Trophoblast cell (in vitro differentiated cells and primary cell): ENCODE measurements at regions not wholly inside any gene's neighbourhood (a gene's known extent, or its start where the extent isn't known, plus 50 kb on each side); places are given as distances from the start of the nearest gene placed in this dataset.

Source experiments
- DNase-seq, 2 donors: peaks; one replicate each; pipeline ENCODE4 v3.0.0-alpha.2; 2016
- H2AFZ ChIP-seq: 2 replicates; pipeline ENCODE4 v1.6.1; 2013; ENCODE audit warnings: low read length, moderate library complexity, mild to moderate bottlenecking; ENCODE audit not compliant: insufficient read depth, poor library complexity
- H2AK5ac ChIP-seq: 2 replicates; pipeline ENCODE4 v1.6.1; 2013; ENCODE audit warnings: mild to moderate bottlenecking, low read length
- H2BK120ac ChIP-seq: 2 replicates; pipeline ENCODE4 v1.6.1; 2013; ENCODE audit warnings: low read length, mild to moderate bottlenecking, moderate library complexity; ENCODE audit not compliant: insufficient read depth, poor library complexity
- H2BK12ac ChIP-seq: 2 replicates; pipeline ENCODE4 v1.6.1; 2013; ENCODE audit warnings: mild to moderate bottlenecking, low read length, moderate library complexity
- H2BK5ac ChIP-seq: 2 replicates; pipeline ENCODE4 v1.6.1; 2013; ENCODE audit warnings: low read length, low read depth, moderate library complexity, mild to moderate bottlenecking; ENCODE audit not compliant: poor library complexity
- H3K14ac ChIP-seq: 2 replicates; pipeline ENCODE4 v1.6.1; 2013; ENCODE audit warnings: mild to moderate bottlenecking, low read length
- H3K18ac ChIP-seq: 2 replicates; pipeline ENCODE4 v1.6.1; 2013; ENCODE audit warnings: mild to moderate bottlenecking, low read length
- H3K23ac ChIP-seq: 2 replicates; pipeline ENCODE4 v1.6.1; 2013; ENCODE audit warnings: low read length
- H3K27ac ChIP-seq: 2 replicates; pipeline ENCODE4 v1.5.1; 2013; ENCODE audit warnings: low read depth, mild to moderate bottlenecking, inconsistent platforms, low read length, moderate library complexity
- H3K27me3 ChIP-seq: 2 replicates; pipeline ENCODE4 v1.6.1; 2013; ENCODE audit warnings: inconsistent platforms, mild to moderate bottlenecking, low read length, moderate library complexity; ENCODE audit not compliant: insufficient read depth
- H3K36me3 ChIP-seq, 2 experiments: 1 replicate in 1 of 2; 2 replicates in 1 of 2; pipeline ENCODE4 v1.6.1; 2013; ENCODE audit warnings: low read length in 2 of 2, mild to moderate bottlenecking in 2 of 2, moderate library complexity in 1 of 2; ENCODE audit not compliant: insufficient read depth in 2 of 2, control insufficient read depth in 1 of 2
- H3K4ac ChIP-seq: 2 replicates; pipeline ENCODE4 v1.6.1; 2013; ENCODE audit warnings: low read depth, mild to moderate bottlenecking, low read length, moderate library complexity
- H3K4me1 ChIP-seq, 2 experiments: 1 replicate in 1 of 2; 2 replicates in 1 of 2; pipeline ENCODE4 v1.6.1; 2013; ENCODE audit warnings: low read length in 2 of 2, mild to moderate bottlenecking in 2 of 2, moderate library complexity in 1 of 2; ENCODE audit not compliant: insufficient read depth in 2 of 2, control insufficient read depth in 1 of 2
- H3K4me2 ChIP-seq: 2 replicates; pipeline ENCODE4 v1.6.1; 2013; ENCODE audit warnings: inconsistent platforms, mild to moderate bottlenecking, low read length, moderate library complexity
- H3K4me3 ChIP-seq: 2 replicates; pipeline ENCODE4 v1.5.1; 2013; ENCODE audit warnings: mild to moderate bottlenecking, low read depth, low read length, inconsistent platforms
- H3K79me1 ChIP-seq: one replicate; pipeline ENCODE4 v1.6.1; 2013; ENCODE audit warnings: low read length
- H3K79me2 ChIP-seq: 2 replicates; pipeline ENCODE4 v1.6.1; 2013; ENCODE audit warnings: low read length, mild to moderate bottlenecking; ENCODE audit not compliant: control insufficient read depth, insufficient read depth, poor library complexity
- H3K9ac ChIP-seq: 2 replicates; pipeline ENCODE4 v1.6.1; 2013; ENCODE audit warnings: mild to moderate bottlenecking, low read length
- H3K9me3 ChIP-seq: 2 replicates; pipeline ENCODE4 v1.6.1; 2013; ENCODE audit warnings: low read depth, mild to moderate bottlenecking, control low read depth, inconsistent platforms, low read length; ENCODE audit not compliant: insufficient read depth
- H4K12ac ChIP-seq: 2 replicates; pipeline ENCODE4 v1.6.1; 2013; ENCODE audit warnings: low read depth, mild to moderate bottlenecking, low read length, moderate library complexity
- H4K8ac ChIP-seq: 2 replicates; pipeline ENCODE4 v1.6.1; 2013; ENCODE audit warnings: low read depth, mild to moderate bottlenecking, low read length, moderate library complexity
- H4K91ac ChIP-seq: one replicate; pipeline ENCODE4 v1.6.1; 2013; ENCODE audit warnings: low read depth, mild to moderate bottlenecking, low read length, moderate library complexity
- WGBS: extraction: QIAGEN DNeasy Blood & Tissue Kit; methylation state at CpG from one replicate; pipeline ENCODE4 v1.1.7; 2013; ENCODE audit warnings: missing lambda C conversion rate; ENCODE audit not compliant: insufficient read length, insufficient coverage; ENCODE audit errors: extremely low coverage; 5-methylcytosine and 5-hydroxymethylcytosine counted together

- no peaks in the 10 kb centered on the region for H3K79me2 ChIP-seq
- no peak overlapping the region for H4K12ac ChIP-seq
- H3K4me1 ChIP-seq: no peaks in the 10 kb centered on the region
- no peaks in the 10 kb centered on the region for H3K27me3 ChIP-seq
- H2BK120ac ChIP-seq: no peak overlapping the region
- H3K18ac ChIP-seq: no peak overlapping the region
- H4K91ac ChIP-seq: no peak overlapping the region
- H3K27ac ChIP-seq: no peak overlapping the region
- H3K36me3 ChIP-seq: no peaks in the 10 kb centered on the region
- no peak overlapping the region for H2AK5ac ChIP-seq
- H2BK12ac ChIP-seq: no peak overlapping the region
- no peaks in the 10 kb centered on the region for H3K79me1 ChIP-seq
- H2AFZ ChIP-seq: no peak overlapping the region
- no peak overlapping the region for H3K4me3 ChIP-seq
- no CpG with 5 or more reads among the region's 7 CpGs for WGBS
- no peak overlapping the region for H2BK5ac ChIP-seq
- no peak for DNase-seq
- H3K4ac ChIP-seq: no peak overlapping the region
- no peak overlapping the region for H3K9ac ChIP-seq
- H3K9me3 ChIP-seq: no peaks in the 10 kb centered on the region
- no peak overlapping the region for H4K8ac ChIP-seq
- no peak overlapping the region for H3K4me2 ChIP-seq
- no peak overlapping the region for H3K14ac ChIP-seq
- H3K23ac ChIP-seq: no peak overlapping the region
These were observed 310.3 kb downstream of the SS18 start for GRCh38 chr18:25780105-25780504.

DNA sequence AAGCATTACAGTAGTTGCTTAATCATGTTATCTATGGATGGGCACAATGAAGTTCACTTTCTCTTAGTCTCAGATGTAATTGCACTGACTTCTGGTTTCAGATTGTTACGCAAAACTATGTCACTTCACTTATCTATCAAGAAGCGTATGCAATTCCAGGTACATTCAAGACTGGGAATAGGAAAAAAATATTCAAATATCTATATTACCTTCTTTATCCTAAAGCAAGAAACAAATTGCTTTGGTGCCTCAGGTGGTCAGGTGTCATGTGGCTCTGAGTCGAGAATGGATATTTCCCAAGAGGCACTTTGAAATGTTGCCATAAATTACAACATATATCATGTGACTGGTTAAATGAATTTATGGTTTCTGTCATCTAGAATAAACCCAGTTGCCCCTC, 318.6 kb downstream of the SS18 start:
- no peaks in the 10 kb centered on the region for H3K79me2 ChIP-seq
- no peaks in the 10 kb centered on the region for H3K9me3 ChIP-seq
- H3K36me3 ChIP-seq: no peaks in the 10 kb centered on the region
- H3K4me1 ChIP-seq: no peaks in the 10 kb centered on the region
- H3K27ac ChIP-seq: no peak overlapping the region
- no peak overlapping the region for H2BK120ac ChIP-seq
- no peak overlapping the region for H2AK5ac ChIP-seq
- no peak overlapping the region for H4K91ac ChIP-seq
- no peak overlapping the region for H3K4me3 ChIP-seq
- no peak overlapping the region for H3K4ac ChIP-seq
- H3K79me1 ChIP-seq: no peaks in the 10 kb centered on the region
- no peak overlapping the region for H3K18ac ChIP-seq
- WGBS: no CpG with 5 or more reads among the region's 3 CpGs
- no peak overlapping the region for H4K12ac ChIP-seq
- H2BK12ac ChIP-seq: no peak overlapping the region
- no peak overlapping the region for H2AFZ ChIP-seq
- no peak overlapping the region for H3K14ac ChIP-seq
- no peak overlapping the region for H3K4me2 ChIP-seq
- H3K9ac ChIP-seq: no peak overlapping the region
- no peaks in the 10 kb centered on the region for H3K27me3 ChIP-seq
- no peak overlapping the region for H4K8ac ChIP-seq
- no peak overlapping the region for H2BK5ac ChIP-seq
- DNase-seq: no peak
- no peak overlapping the region for H3K23ac ChIP-seq

GRCh38 chr18:25764777-25765176, 325.6 kb downstream of the SS18 start:
- Histone ChIP-seq H3K36me3 (no peaks in the 10 kb centered on the region), H3K79me1 (no peaks in the 10 kb centered on the region), H3K9ac (no peak overlapping the region), H3K27ac (no peak overlapping the region), H3K4me2 (no peak overlapping the region), H2AFZ (no peak overlapping the region), H3K4ac (no peak overlapping the region), H3K18ac (no peak overlapping the region), H3K4me1 (no peaks in the 10 kb centered on the region), H2BK12ac (no peak overlapping the region), H3K14ac (no peak overlapping the region), H4K12ac (no peak overlapping the region), H2AK5ac (no peak overlapping the region), H2BK5ac (no peak overlapping the region), H3K23ac (no peak overlapping the region), H4K8ac (no peak overlapping the region), H3K27me3 (no peaks in the 10 kb centered on the region), H3K79me2 (no peaks in the 10 kb centered on the region), H3K9me3 (no peaks in the 10 kb centered on the region), H3K4me3 (no peak overlapping the region), H4K91ac (no peak overlapping the region), H2BK120ac (no peak overlapping the region)
- WGBS: no CpG with 5 or more reads among the region's 4 CpGs
- DNase-seq: no peak

- H3K23ac ChIP-seq: no peak overlapping the region
- no peak for DNase-seq
- H2AFZ ChIP-seq: no peak overlapping the region
- H2BK5ac ChIP-seq: no peak overlapping the region
- no CpG with 5 or more reads among the region's 1 CpG for WGBS
- no peak overlapping the region for H3K4me3 ChIP-seq
- no peak overlapping the region for H3K14ac ChIP-seq
- no peak overlapping the region for H3K9ac ChIP-seq
- no peak overlapping the region for H3K27ac ChIP-seq
- H2BK120ac ChIP-seq: no peak overlapping the region
- H3K79me1 ChIP-seq: no peaks in the 10 kb centered on the region
- no peak overlapping the region for H4K12ac ChIP-seq
- H4K91ac ChIP-seq: no peak overlapping the region
- H3K27me3 ChIP-seq: no peaks in the 10 kb centered on the region
- H2BK12ac ChIP-seq: no peak overlapping the region
- no peak overlapping the region for H3K18ac ChIP-seq
- no peak overlapping the region for H4K8ac ChIP-seq
- no peak overlapping the region for H2AK5ac ChIP-seq
- H3K4me1 ChIP-seq: no peaks in the 10 kb centered on the region
- no peaks in the 10 kb centered on the region for H3K36me3 ChIP-seq
- no peaks in the 10 kb centered on the region for H3K79me2 ChIP-seq
- H3K4ac ChIP-seq: no peak overlapping the region
- H3K4me2 ChIP-seq: no peak overlapping the region
- H3K9me3 ChIP-seq: no peaks in the 10 kb centered on the region
These were observed 331.3 kb downstream of the SS18 start for GRCh38 chr18:25759111-25759510.
